A673 (cell line): ENCODE measurements at regions not wholly inside any gene's neighbourhood (a gene's known extent, or its start where the extent isn't known, plus 50 kb on each side); places are given as distances from the start of the nearest gene placed in this dataset.
"Not testable (repeated sequence)": the region's sequence is repeated elsewhere in the genome, so short reads cannot be mapped to it uniquely, and the experiment has no call there.

Source experiments
- BruUV-seq: library from RNA; stranded (reverse); fragments of 400-500 nt; replicated peaks from 2 replicates; lab custom pipeline; 2021; lab: Mats Ljungman, UMichigan
- CTCF ChIA-PET: fragments of 300-600 bp; sonication (Branson Sonifier 250); formaldehyde crosslinking; loops from one replicate; lab custom pipeline; 2022; ENCODE audit warnings: antibody characterized with exemption; lab: Charles Lee
- POLR2A ChIA-PET: fragments of 300-600 bp; sonication (Branson Sonifier 250); formaldehyde crosslinking; loops from one replicate; lab custom pipeline; 2022; ENCODE audit warnings: antibody characterized with exemption; ENCODE audit not compliant: low non-redundant PET; lab: Charles Lee
- DNase-seq: peaks from one replicate; pipeline ENCODE4 v3.0.0-alpha.2; 2015; ENCODE audit warnings: low spot score
- H3K27ac ChIP-seq: fragments of 200-600 bp; sonication (generic); 2 replicates; pipeline ENCODE4 v1.5.1; 2016; ENCODE audit warnings: mixed run types, low read depth, mild to moderate bottlenecking, mixed read lengths, antibody characterized with exemption, low read length; ENCODE audit not compliant: poor library complexity, severe bottlenecking
- H3K27me3 ChIP-seq: fragments of 200-600 bp; sonication (generic); replicated peaks from 2 replicates; pipeline ENCODE4 v1.6.1; 2017; ENCODE audit warnings: mixed run types, low read depth, mild to moderate bottlenecking, mixed read lengths, antibody characterized with exemption, low read length; ENCODE audit not compliant: insufficient read depth, poor library complexity
- H3K36me3 ChIP-seq: fragments of 200-600 bp; sonication (generic); 2 replicates; pipeline ENCODE4 v1.6.1; 2016; ENCODE audit warnings: mixed run types, mild to moderate bottlenecking, mixed read lengths, antibody characterized with exemption, low read length; ENCODE audit not compliant: insufficient read depth, poor library complexity, severe bottlenecking
- H3K4me1 ChIP-seq: fragments of 200-600 bp; sonication (generic); 2 replicates; pipeline ENCODE4 v1.6.1; 2017; ENCODE audit warnings: mixed run types, mild to moderate bottlenecking, mixed read lengths, antibody characterized with exemption, low read length; ENCODE audit not compliant: insufficient read depth, poor library complexity, severe bottlenecking
- H3K4me3 ChIP-seq: fragments of 200-600 bp; sonication (generic); 2 replicates; pipeline ENCODE4 v1.5.1; 2016; ENCODE audit warnings: low read depth, mixed run types, mild to moderate bottlenecking, mixed read lengths, low read length; ENCODE audit not compliant: poor library complexity, severe bottlenecking
- H3K9me3 ChIP-seq: fragments of 200-600 bp; sonication (generic); 2 replicates; pipeline ENCODE4 v1.6.1; 2016; ENCODE audit warnings: mixed run types, low read depth, mild to moderate bottlenecking, mixed read lengths, antibody characterized with exemption, low read length; ENCODE audit not compliant: poor library complexity, severe bottlenecking
- EZH2 ChIP-seq: fragments of 200-600 bp; sonication (generic); IDR thresholded peaks from 2 replicates; pipeline ENCODE4 v1.6.1; 2017; ENCODE audit warnings: borderline replicate concordance, low read depth, mild to moderate bottlenecking, mixed read lengths, antibody characterized with exemption, low read length; ENCODE audit not compliant: poor library complexity, severe bottlenecking
- intact Hi-C: fragments of 100-400 bp; cut with micrococcal nuclease; formaldehyde crosslinking; loops from one replicate; pipeline ENCODE4 v1.10.0; 2022; ENCODE audit not compliant: unreplicated experiment
- TF ChIP-seq, protein P1 (sequence below): fragments of 300-800, 200-600 bp; sonication (generic); conservative IDR thresholded peaks from 2 replicates; pipeline ENCODE4 v1.5.1; 2017; ENCODE audit warnings: low read depth, mild to moderate bottlenecking, antibody characterized with exemption, low read length, moderate library complexity, mixed read lengths

DNA sequence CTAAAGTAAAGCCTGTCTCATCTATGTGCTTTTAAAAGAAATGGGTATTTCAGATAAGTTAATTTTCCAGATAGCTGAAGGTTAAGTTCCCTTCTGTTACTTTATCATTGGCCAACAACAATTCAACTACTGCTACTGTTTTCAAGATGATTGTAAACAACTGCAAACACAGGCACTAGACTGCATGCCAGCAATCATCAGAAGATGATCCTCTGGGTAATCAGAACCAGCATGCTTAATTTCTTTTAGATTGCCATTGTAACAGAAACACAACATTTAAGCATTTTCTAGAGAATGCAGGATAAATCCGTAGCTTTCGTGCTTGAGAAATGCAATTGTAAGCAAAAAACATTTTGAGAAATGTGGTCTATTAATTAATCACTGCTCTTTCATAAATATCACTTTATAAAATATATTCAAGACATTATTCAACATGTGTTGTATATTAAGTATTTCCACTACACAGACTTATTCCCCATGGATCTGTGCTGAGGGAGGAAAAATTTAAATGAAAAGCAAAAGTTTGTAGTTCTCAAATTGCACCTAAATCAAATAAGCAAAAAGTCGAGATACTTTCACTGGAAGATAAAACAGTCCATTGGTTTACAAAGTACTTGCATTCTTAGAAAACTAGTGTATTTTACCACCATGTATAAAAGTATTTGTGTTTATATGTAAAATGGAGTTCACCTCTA lies 133.7 kb downstream of the ATL2 start:
- Histone ChIP-seq H3K36me3 (no peaks in the 10 kb centered on the region), H3K27ac (no peak overlapping the region), H3K4me1 (no peaks in the 10 kb centered on the region), H3K4me3 (no peak overlapping the region), H3K27me3 (no peaks in the 10 kb centered on the region), H3K9me3 (no peaks in the 10 kb centered on the region)
- intact Hi-C loops, result no loop called here
- DNase-seq, result no peak
- ChIA-PET POLR2A (no interaction called here), CTCF (no interaction called here)
- TF ChIP-seq EZH2, result no peak
- TF ChIP-seq, protein P1, sequence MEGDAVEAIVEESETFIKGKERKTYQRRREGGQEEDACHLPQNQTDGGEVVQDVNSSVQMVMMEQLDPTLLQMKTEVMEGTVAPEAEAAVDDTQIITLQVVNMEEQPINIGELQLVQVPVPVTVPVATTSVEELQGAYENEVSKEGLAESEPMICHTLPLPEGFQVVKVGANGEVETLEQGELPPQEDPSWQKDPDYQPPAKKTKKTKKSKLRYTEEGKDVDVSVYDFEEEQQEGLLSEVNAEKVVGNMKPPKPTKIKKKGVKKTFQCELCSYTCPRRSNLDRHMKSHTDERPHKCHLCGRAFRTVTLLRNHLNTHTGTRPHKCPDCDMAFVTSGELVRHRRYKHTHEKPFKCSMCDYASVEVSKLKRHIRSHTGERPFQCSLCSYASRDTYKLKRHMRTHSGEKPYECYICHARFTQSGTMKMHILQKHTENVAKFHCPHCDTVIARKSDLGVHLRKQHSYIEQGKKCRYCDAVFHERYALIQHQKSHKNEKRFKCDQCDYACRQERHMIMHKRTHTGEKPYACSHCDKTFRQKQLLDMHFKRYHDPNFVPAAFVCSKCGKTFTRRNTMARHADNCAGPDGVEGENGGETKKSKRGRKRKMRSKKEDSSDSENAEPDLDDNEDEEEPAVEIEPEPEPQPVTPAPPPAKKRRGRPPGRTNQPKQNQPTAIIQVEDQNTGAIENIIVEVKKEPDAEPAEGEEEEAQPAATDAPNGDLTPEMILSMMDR, result no peak
- BruUV-seq, result no TSS peak

DNA sequence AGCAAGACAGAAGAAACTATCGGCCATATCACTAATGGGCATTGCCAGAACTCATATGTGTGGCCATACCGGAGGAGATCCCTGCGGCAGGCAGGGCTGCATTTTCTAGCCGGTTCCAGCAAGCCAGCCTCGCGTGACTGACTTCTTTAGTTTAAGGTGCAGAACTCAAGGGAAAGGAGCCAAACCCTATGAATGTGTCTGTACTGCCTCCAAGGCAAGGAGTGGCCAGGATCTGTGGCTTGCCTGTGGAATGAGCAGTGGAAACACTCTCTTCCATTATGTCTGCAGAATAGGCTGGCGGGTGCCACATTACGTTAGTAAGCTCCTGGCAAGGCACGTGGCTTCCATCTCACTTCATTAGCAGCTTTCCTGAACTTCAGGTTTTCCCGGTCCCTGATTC lies 137.6 kb downstream of the ATL2 start:
- DNase-seq, result no peak
- intact Hi-C loops, result no loop called here
- Histone ChIP-seq H3K4me1 (no peaks in the 10 kb centered on the region), H3K9me3 (no peaks in the 10 kb centered on the region), H3K27ac (no peak overlapping the region), H3K27me3 (no peaks in the 10 kb centered on the region), H3K36me3 (no peaks in the 10 kb centered on the region), H3K4me3 (no peak overlapping the region)
- CTCF ChIA-PET, result no interaction called here
- BruUV-seq, result no TSS peak
- POLR2A ChIA-PET, result no interaction called here
- TF ChIP-seq, protein P1, result no peak
- TF ChIP-seq EZH2, result no peak

DNA sequence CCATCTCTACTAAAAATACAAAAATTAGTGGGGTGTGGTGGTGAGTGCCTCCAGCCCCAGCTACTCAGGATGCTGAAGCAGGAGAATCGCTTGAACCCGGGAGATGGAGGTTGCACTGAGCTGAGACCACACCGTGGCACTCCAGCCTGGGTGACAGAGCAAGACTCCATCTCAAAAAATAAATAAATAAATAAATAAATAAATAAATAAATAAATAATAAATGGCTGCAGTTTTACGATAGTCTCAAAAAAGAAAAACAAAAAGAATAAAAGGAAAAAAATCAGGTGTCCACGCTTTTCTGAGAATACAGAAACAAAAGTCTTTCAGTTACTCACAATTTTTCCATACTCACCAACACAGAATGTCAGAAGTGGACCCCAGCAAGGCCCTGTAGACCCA lies 138.4 kb downstream of the ATL2 start:
- H3K9me3 ChIP-seq, CTCF ChIA-PET, POLR2A ChIA-PET, BruUV-seq, intact Hi-C loops, H3K36me3 ChIP-seq, DNase-seq, H3K4me1 ChIP-seq, H3K27me3 ChIP-seq, H3K27ac ChIP-seq, H3K4me3 ChIP-seq: not testable (repeated sequence)

DNA sequence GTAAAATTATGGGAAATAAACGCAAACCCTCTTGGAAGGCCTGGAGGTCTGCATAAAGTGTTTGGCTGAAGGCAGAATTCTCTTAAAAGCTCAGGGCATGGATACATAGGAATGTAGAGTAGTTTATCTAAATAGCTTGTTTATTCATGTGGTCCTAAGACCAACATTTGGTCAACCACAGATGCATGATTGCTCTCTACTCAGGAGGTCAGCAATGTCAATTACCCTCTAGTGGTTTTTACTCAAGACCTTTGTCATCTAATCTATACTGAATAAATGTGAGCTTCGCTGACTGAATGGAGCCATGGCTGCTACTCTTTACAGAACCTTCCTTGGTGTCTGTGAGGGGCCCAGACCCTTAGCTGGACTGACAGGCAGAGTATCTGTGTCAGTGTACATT lies 139.8 kb downstream of the ATL2 start:
- POLR2A ChIA-PET, result no interaction called here
- intact Hi-C loops, result no loop called here
- Histone ChIP-seq H3K9me3 (no peaks in the 10 kb centered on the region), H3K4me1 (no peaks in the 10 kb centered on the region), H3K27me3 (no peaks in the 10 kb centered on the region), H3K36me3 (no peaks in the 10 kb centered on the region), H3K4me3 (no peak overlapping the region), H3K27ac (no peak overlapping the region)
- TF ChIP-seq, protein P1, result no peak
- no peak for TF ChIP-seq EZH2
- no peak for DNase-seq
- BruUV-seq, result no TSS peak
- CTCF ChIA-PET, result no interaction called here
